Prostate gland (tissue), 2 donors: ENCODE measurements at regions not wholly inside any gene's neighbourhood (a gene's known extent, or its start where the extent isn't known, plus 50 kb on each side); places are given as distances from the start of the nearest gene placed in this dataset.

Experiments used
- CTCF ChIP-seq, 4 experiments: fragments of 200-600 bp in 2 of 4; fragments of 450-650 bp in 2 of 4; sonication (generic) in 2 of 4; IDR thresholded peaks; 1 replicate in 3 of 4; 2 replicates in 1 of 4; pipeline ENCODE4 v1.5.1; 2016 to 2019; ENCODE audit warnings: antibody characterized with exemption in 4 of 4, mild to moderate bottlenecking in 2 of 4, moderate library complexity in 2 of 4
- POLR2AphosphoS5 ChIP-seq: sonication (generic); formaldehyde crosslinking; IDR thresholded peaks from one replicate; pipeline ENCODE4 v1.6.1; 2017; ENCODE audit warnings: antibody characterized with exemption

- TF ChIP-seq CTCF (IDR thresholded peaks at IDR 0.05) (no peak), POLR2AphosphoS5 (no peak)
These were observed 262.7 kb downstream of the DEPDC1B start for GRCh38 chr5:60437308-60437707.
